ENCODE measurements at regions not wholly inside any gene's neighbourhood (a gene's known extent, or its start where the extent isn't known, plus 50 kb on each side); places are given as distances from the start of the nearest gene placed in this dataset.

GRCh38 chr7:46028246-46028645, 107.2 kb upstream of the IGFBP3 start:
- TF ChIP-seq POLR2AphosphoS5 (IDR thresholded peaks at IDR 0.05; ENCODE audit: insufficient read depth in 1 of 2, low read depth in 1 of 2) (no peak), CTCF (IDR thresholded peaks at IDR 0.05) (no peak), POLR2A (IDR thresholded peaks at IDR 0.05) (no peak)
